Stimulated activated CD8-positive, alpha-beta memory T cell treated with anti-CD3 and anti-CD28 coated beads, Interleukin-7, amount 100 ng/mL, for 48 hours (primary cell): ENCODE measurements at regions not wholly inside any gene's neighbourhood (a gene's known extent, or its start where the extent isn't known, plus 50 kb on each side); places are given as distances from the start of the nearest gene placed in this dataset.
"Not testable (repeated sequence)": the region's sequence is repeated elsewhere in the genome, so short reads cannot be mapped to it uniquely, and the experiment has no call there.

Experiments used
- DNase-seq, 2 donors: peaks; one replicate each; pipeline ENCODE4 v3.0.0-alpha.2; 2020; ENCODE audit warnings: low read depth in 1 of 2; ENCODE audit errors: extremely low read depth in 1 of 2

GRCh38 chr17:36842231-36842819 lies 95.0 kb upstream of the LHX1 start:
- no peak for DNase-seq

DNA sequence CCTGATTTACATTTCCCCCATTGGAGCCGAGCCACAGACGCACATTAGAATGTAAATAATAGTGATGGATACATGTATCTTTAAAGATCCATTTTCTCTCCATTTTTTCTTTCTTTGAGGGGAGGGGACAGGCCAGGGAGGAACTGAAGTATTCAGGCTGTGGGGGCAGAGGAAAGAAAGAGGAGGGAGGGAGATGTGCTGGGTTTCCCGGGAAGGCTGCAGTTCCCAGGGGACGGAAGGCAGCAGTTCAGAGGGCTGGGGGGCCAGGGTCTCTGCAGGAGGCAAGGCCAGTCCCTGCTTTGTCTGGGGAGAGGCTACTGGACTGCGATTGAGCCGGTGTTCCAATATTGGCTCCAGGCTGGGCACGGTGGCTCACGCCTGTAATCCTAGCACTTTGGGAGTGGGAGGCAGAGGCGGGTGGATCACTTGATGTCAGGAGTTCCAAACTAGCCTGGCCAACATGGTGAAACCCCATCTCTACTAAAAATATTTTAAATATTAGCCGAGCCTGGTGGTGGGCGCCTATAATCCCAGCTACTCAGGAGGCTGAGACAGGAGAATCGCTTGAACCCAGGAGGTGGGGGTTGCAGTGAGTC lies 94.2 kb upstream of the LHX1 start:
- no peak for DNase-seq

DNA sequence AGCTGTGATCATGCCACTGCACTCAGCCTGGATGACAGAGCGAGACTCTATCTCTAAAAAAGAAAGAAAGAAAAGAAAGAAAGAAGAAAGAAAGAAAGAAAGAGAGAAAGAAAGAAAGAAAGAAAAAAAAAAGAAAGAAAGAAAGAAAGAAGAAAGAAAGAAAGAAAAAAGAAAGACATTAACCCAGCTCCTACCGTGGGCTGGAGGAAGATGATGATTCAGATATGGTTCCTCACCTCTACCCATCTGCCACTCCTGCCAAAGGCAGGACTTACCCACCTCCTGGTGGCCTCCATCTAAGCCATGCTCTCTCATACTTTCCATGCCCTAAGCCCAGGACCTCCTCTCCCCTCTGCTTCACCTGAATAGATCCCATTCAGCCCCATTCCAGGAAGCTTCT lies 93.3 kb upstream of the LHX1 start:
- DNase-seq = no peak

DNA sequence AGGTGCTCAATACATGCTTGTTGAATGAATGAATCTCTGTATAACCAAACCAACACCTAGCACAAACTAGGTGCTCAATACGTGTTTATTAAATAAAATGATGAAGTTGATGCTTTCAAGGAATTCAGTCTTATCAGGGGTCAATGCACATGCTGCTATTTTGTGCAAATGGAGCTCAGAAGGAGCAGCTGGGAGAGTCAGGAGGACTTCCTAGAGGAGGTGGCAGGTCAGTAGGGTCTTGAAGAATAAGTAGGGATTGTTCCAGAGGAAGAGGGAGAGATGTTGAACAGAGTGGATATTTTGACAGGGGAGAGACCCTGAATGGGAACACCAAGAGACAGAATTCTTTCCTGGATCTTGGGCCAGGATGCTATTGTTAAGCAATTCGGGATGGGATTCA lies 92.7 kb upstream of the LHX1 start:
- DNase-seq = no peak

- no peak for DNase-seq
Observed at GRCh38 chr17:36845916-36846315, 91.4 kb upstream of the LHX1 start.

DNA sequence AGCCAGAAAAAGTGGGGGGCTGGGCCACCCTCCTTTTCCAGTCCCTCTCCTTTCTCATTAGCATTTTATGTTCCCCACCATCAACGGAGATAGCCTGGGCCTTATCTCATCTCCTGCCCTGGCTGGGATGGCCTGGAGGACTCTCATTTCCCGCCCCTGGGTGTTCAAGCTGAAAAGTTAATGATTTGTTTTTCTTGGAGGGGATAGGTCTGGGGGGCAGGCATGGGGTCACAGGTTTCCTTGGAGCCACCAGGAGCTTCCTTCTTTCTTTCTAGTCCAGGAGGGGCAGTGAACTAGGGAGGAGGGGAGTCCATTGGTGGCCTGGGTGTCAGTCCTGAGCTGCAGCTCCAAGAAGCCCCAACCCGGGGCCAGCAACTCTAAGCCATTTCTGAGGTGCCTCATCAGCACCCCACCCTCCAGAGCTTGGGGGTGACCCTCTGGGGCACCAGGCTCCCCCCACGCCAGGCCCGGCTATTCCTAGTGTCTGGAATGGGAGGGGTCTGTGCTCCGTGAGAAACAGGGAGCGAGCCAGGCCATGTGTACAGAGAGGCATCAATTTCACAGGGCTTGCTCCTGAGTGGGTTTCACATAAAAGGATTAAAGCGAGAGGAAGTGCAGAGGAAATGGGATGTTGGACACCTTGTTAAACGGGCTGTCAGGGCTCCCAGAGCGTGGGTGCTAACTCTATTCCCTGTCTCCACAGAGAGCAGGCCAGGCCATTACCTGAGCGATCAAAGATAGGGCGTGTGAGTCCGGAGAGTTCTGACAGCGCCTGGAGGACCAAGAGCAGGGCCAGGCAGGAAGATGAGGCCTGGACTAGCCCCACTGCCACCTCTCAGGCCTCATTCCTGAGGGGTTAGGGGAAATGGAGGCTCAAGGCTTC lies 90.6 kb upstream of the LHX1 start:
- DNase-seq = no peak

- no peak for DNase-seq
Observed at GRCh38 chr17:36848008-36848902, 89.0 kb upstream of the LHX1 start.

- DNase-seq = not testable (repeated sequence)
Observed at GRCh38 chr17:36849020-36849419, 88.3 kb upstream of the LHX1 start.

DNA sequence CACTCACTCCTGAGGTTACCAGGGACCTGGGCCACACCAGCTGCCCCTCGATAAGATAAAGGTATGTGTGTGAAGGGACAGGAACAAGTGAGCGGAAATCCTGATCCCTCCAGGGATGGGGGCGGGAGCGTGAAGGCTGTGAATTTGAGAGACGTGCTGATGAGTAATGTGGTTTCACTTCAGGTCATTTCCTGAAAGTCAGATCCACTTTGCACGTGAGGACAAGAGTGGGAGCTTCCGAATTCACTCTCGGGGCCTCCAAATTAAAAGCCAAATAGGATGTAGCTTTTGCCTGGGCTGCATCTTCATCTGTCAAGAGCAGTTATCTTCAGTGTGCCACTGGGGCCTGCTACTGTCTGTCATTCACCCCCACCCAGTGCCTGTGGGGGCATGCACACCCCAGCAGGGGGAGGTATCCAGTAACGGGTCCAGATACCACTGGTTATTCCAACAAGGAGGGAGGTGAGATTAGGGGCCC lies 87.4 kb upstream of the LHX1 start:
- DNase-seq = peak; percentile 36 to 47

DNA sequence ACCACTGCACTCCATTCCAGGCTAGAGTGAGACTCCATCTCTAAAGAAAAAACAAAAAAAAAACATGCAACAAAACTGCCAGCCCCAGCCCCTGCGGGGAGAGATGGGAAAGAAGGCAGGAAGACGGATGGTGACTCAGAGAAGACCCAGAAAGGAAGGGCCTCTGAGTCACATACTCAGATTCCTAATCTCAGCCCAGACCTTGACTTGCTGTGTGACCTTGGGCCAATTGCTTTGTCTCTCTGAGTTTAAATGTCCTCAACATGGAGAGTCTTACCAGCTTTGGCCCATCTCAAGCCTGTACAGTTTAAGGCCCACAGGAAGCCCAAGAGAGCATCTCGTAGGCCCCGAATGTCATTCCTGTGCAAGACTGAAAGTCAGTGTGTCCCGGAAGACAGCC lies 86.5 kb upstream of the LHX1 start:
- DNase-seq = no peak

DNA sequence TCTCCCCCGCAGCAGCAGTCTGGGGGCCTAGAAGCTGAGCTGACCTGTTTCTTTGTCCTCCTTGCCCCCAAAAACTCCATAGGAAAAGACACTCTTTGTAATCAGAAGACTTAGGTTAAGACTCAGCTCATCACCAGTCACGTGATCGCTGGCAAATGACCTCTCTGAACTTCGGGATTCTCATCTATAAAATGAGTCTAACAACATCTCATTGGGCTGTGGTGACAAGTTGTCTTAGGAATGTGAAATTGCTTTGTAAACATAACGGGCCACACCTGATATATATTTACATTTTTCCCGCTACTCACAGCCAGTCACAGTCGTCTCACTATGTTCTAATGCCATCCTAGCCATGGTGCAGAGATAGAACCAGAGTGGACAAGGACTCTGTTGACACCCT lies 86.0 kb upstream of the LHX1 start:
- DNase-seq = no peak

DNA sequence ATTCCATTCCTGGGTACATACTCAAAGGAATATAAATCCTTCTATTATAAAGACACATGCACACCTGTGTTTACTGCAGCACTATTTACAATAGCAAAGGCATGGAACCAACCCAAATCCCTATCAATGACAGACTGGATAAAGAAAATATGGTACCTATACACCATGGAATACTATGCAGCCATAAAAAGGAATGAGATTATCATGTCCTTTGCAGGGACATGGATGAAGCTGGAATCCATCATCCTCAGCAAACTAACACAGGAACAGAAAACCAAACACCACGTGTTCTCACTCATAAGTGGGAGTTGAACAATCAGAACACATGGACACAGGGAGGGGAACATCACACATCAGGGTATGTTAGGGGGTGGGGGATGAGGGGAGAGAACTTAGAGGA lies 84.8 kb upstream of the LHX1 start:
- DNase-seq = not testable (repeated sequence)

DNA sequence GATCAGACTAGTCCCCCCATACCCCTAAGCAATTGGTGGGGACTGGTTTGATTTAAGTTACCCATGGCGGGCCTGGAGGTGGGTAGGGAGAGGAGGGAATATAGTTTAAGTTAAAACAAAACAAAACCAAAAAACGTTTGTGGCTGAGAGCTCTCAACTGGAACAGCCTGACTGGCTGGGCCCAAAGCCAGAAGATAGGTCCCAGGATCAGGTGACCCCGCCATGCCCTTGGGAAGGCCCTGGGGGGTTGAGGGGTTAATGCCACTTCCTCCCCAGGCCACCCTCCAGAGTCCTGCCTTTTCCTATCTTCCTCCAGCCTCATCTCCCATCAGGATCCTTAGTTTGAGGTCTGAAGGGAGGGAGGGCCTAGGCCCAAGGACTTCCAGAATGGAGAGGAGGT lies 82.3 kb upstream of the LHX1 start:
- DNase-seq = no peak

DNA sequence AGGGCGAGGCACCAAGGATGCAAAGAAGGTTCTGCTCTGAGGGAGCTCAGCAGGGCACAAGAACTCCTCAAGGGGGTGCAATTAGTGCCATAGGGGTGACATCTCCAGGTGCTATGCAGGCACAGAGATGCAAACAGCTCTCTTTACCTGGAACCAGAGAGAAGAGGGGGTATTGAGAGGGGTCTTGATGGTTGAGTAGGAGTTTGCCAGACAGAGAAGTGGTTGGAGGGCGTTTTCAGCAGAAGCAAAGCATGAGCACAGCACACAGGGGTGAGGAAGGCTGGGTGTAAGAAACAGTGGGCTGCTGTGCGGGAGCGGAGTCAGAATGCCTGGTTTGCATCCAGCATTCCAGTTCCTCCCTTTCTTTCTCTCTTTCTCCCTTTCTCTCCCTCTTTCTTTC lies 81.8 kb upstream of the LHX1 start:
- DNase-seq = no peak

DNA sequence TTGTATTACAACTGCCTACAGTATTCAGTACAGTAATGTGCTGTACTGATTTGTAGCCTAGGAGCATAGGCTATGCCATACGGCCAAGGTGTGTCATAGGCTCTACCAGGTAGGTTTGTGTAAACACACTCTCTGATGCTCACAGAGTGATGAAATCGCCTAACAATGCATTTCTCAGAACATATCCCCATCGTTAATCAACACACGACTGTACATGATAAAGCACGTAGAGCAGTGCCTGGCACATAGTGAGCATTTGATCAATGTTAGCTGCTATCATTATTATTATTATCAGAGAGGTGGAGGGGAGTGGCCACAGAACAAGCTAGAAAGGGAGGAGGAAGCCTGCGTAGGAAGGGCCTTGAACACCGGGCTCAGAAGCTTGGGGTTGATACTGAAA lies 81.1 kb upstream of the LHX1 start:
- no peak for DNase-seq

DNA sequence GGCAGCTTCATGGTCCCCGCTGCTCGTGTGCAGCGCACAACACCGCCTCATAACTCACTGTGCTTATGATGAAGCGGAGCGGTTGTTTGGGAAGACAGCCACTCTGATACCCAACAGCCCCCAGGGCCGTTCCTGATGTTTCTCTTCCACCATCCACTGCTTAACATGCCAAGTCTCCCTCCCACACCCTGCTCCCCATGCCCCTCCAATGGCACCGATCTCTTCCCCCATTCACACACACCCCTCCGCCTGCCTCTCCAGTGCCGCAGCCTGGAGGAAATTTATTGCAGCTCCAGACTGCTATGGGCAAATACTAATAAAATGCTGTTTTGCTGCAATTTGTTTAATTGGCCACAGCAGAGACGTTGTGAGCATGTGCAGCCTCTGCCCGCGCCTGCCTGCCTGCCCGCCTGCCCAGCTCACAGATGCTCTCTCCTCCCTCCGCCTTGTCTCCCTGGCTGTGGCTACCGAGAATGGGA lies 80.3 kb upstream of the LHX1 start:
- DNase-seq = no peak

DNA sequence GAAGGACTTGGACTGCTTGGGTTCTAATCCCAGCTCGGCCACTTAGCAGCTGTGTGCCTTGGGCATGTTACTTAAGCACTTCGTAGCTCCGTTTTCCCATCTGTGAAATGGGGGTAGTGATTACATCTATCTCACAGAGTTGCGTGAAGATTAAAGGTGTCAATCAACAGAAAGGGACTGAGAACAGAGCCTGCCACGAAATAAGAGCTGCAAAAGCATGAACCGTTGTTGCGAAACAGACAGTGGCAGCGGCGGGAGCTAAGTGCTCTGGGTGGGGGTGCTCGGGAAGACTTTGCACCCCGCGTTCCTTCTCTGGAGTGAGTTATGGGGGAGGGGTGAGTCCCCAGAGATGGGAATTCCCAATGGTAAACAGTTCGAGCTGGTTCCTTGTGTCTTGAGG lies 79.6 kb upstream of the LHX1 start:
- no peak for DNase-seq

DNA sequence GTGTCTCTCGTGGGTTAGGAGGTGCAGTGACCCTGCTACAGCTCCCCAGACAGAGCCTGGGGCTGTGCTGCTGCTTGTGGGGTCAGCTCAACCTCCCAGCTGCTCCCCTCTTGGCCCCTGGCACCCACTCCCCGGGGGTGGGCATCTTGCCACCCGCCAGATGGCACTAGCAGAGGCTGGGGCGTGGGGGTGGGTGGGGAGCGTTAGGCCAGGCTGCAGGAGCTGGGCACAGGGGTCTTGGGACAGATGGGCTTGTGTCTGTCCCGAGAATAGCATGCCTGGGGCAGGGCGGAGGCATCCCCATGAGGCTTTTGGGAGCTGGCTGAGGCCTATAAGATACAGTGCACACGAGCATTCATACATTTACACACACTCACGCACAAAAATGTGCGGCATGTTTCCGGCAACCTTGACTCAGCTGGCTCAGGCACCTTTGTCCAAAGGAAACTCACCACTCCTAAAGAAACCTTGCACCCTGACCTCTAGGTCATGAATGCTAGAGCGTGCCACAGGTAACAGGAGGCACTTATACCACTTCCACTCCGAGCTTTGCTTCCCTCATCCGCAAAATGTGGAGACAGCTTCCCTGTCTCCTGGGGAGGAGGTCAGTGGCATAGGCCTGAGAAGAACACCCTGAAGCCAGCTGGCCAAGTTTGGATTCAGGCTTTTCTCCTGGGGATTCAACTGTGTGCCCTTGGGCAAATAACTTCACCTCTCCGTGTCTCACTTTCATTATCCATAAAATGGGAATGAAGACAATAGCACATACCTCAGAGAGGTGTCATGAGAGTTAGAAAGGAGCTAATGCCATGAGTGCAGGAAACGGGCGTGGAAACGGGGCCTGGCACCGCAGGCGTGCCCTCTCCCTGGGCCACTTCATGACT lies 78.9 kb upstream of the LHX1 start:
- DNase-seq = no peak

DNA sequence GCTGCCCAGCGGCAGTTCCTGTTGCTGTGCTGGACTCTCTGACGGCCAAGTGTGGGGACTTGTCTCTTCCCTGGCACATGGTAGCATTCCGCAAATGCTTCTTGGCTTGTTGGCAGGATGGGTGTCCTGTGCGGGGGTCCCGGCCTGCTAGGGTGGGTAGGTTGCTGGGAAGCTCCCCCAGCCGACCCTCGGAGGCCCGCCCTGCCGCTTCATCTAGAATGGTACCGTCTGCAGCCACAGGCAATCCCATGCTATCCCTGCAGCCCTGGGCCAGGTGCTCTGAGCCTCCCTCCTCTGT lies 78.3 kb upstream of the LHX1 start:
- DNase-seq = no peak

GRCh38 chr17:36859706-36860105 lies 77.6 kb upstream of the LHX1 start:
- DNase-seq = no peak
